Tibial nerve (tissue), 3 donors: ENCODE measurements at regions not wholly inside any gene's neighbourhood (a gene's known extent, or its start where the extent isn't known, plus 50 kb on each side); places are given as distances from the start of the nearest gene placed in this dataset.

ENCODE experiments used
- EP300 ChIP-seq, 2 donors: sonication (generic); formaldehyde crosslinking; IDR thresholded peaks; one replicate each; pipeline ENCODE4 v1.6.1; 2017; ENCODE audit warnings: antibody characterized with exemption in 2 of 2, mild to moderate bottlenecking in 1 of 2
- POLR2A ChIP-seq, 2 donors: fragments of 450-650 bp; IDR thresholded peaks; one replicate each; pipeline ENCODE4 v1.6.1; 2017; ENCODE audit warnings: antibody characterized with exemption in 2 of 2, mild to moderate bottlenecking in 2 of 2, moderate library complexity in 2 of 2

GRCh38 chr5:15222156-15222555 is 277.8 kb upstream of the FBXL7 start:
- TF ChIP-seq EP300 (IDR thresholded peaks at IDR 0.05) (no peak), POLR2A (IDR thresholded peaks at IDR 0.05) (no peak)
